ENCODE measurements at regions not wholly inside any gene's neighbourhood (a gene's known extent, or its start where the extent isn't known, plus 50 kb on each side); places are given as distances from the start of the nearest gene placed in this dataset.

DNA sequence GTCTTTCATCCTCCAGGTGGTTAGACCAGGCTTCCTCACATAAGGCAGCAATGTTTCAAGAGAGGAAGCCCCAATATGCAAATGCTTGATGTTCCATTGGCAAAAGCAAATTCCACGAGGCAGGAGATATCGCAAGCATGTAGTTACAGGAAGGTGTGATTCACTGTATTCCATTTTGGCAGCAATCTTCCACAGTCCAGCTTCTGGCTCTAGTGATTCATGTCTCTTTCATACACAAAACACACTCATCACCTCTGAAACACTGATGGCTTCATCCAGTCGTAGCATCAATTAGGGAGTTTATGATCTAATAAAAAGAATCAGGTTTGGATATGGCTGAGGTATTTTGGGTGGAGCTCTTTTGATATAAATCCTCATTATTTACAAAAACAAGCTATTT, 552.2 kb upstream of the RIOK2 start (continued):
- no peak for TF ChIP-seq BACH2 (CRISPR knock-in tag; IDR thresholded peaks at IDR 0.05; ENCODE audit: borderline replicate concordance)
- no peak for TF ChIP-seq ARNTL (CRISPR knock-in tag; IDR thresholded peaks at IDR 0.05; ENCODE audit: borderline replicate concordance, low read depth)
- no peak for TF ChIP-seq OSR1 (CRISPR knock-in tag; IDR thresholded peaks at IDR 0.05)
- TF ChIP-seq GLIS3 (CRISPR knock-in tag; IDR thresholded peaks at IDR 0.05): no peak
- no peak for TF ChIP-seq ZFP3 (CRISPR knock-in tag; IDR thresholded peaks at IDR 0.05)
- no peak for TF ChIP-seq CSDC2 (CRISPR knock-in tag; IDR thresholded peaks at IDR 0.05)
- TF ChIP-seq, protein P1, sequence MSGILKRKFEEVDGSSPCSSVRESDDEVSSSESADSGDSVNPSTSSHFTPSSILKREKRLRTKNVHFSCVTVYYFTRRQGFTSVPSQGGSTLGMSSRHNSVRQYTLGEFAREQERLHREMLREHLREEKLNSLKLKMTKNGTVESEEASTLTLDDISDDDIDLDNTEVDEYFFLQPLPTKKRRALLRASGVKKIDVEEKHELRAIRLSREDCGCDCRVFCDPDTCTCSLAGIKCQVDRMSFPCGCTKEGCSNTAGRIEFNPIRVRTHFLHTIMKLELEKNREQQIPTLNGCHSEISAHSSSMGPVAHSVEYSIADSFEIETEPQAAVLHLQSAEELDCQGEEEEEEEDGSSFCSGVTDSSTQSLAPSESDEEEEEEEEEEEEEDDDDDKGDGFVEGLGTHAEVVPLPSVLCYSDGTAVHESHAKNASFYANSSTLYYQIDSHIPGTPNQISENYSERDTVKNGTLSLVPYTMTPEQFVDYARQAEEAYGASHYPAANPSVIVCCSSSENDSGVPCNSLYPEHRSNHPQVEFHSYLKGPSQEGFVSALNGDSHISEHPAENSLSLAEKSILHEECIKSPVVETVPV (CRISPR knock-in tag; IDR thresholded peaks at IDR 0.05): no peak
- TF ChIP-seq ZNF8 (CRISPR knock-in tag; IDR thresholded peaks at IDR 0.05): no peak
- TF ChIP-seq PPARA (CRISPR knock-in tag; IDR thresholded peaks at IDR 0.05; ENCODE audit: borderline replicate concordance): no peak
- TF ChIP-seq, protein P2, sequence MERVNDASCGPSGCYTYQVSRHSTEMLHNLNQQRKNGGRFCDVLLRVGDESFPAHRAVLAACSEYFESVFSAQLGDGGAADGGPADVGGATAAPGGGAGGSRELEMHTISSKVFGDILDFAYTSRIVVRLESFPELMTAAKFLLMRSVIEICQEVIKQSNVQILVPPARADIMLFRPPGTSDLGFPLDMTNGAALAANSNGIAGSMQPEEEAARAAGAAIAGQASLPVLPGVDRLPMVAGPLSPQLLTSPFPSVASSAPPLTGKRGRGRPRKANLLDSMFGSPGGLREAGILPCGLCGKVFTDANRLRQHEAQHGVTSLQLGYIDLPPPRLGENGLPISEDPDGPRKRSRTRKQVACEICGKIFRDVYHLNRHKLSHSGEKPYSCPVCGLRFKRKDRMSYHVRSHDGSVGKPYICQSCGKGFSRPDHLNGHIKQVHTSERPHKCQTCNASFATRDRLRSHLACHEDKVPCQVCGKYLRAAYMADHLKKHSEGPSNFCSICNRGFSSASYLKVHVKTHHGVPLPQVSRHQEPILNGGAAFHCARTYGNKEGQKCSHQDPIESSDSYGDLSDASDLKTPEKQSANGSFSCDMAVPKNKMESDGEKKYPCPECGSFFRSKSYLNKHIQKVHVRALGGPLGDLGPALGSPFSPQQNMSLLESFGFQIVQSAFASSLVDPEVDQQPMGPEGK (CRISPR knock-in tag; IDR thresholded peaks at IDR 0.05; ENCODE audit: borderline replicate concordance): no peak

DNA sequence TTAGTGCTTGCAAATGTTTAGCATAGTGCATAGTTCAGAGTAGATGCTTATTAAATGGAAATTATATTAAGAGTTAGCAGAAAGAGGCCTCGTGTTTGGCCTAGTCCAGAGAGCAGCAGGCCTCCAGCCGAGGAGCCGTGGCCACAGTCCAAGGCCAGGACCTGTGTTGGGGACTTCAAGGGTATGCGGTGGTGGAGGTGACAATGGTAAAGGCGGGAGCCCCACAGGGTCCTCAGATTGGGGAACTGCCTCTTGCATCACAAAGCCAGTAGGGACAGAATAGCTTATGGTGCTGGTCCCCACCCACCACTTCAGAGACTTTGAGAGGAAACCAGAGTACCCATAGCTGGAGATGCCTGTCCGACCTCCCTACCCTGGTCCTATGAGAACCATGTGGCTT, 554.6 kb upstream of the RIOK2 start:
- no peak for ATAC-seq
- TF ChIP-seq ISL1 (CRISPR knock-in tag; IDR thresholded peaks at IDR 0.05) (no peak), CSDC2 (CRISPR knock-in tag; IDR thresholded peaks at IDR 0.05) (no peak), TOX (CRISPR knock-in tag; IDR thresholded peaks at IDR 0.05; ENCODE audit: borderline replicate concordance) (no peak), ZNF8 (CRISPR knock-in tag; IDR thresholded peaks at IDR 0.05) (no peak), ZNF565 (CRISPR knock-in tag; conservative IDR thresholded peaks at IDR 0.05; ENCODE audit: low read depth) (no peak), SNAI2 (CRISPR knock-in tag; IDR thresholded peaks at IDR 0.05) (no peak), TCF4 (CRISPR knock-in tag; IDR thresholded peaks at IDR 0.05; ENCODE audit: borderline replicate concordance) (no peak), ESRRG (CRISPR knock-in tag; IDR thresholded peaks at IDR 0.05) (no peak), OSR1 (CRISPR knock-in tag; IDR thresholded peaks at IDR 0.05) (no peak)
- TF ChIP-seq, protein P1 (CRISPR knock-in tag; IDR thresholded peaks at IDR 0.05): no peak
- TF ChIP-seq, protein P3, sequence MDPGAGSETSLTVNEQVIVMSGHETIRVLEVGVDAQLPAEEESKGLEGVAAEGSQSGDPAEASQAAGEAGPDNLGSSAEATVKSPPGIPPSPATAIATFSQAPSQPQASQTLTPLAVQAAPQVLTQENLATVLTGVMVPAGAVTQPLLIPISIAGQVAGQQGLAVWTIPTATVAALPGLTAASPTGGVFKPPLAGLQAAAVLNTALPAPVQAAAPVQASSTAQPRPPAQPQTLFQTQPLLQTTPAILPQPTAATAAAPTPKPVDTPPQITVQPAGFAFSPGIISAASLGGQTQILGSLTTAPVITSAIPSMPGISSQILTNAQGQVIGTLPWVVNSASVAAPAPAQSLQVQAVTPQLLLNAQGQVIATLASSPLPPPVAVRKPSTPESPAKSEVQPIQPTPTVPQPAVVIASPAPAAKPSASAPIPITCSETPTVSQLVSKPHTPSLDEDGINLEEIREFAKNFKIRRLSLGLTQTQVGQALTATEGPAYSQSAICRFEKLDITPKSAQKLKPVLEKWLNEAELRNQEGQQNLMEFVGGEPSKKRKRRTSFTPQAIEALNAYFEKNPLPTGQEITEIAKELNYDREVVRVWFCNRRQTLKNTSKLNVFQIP (CRISPR knock-in tag; IDR thresholded peaks at IDR 0.05; ENCODE audit: borderline replicate concordance, low read depth): no peak
- TF ChIP-seq, protein P4, sequence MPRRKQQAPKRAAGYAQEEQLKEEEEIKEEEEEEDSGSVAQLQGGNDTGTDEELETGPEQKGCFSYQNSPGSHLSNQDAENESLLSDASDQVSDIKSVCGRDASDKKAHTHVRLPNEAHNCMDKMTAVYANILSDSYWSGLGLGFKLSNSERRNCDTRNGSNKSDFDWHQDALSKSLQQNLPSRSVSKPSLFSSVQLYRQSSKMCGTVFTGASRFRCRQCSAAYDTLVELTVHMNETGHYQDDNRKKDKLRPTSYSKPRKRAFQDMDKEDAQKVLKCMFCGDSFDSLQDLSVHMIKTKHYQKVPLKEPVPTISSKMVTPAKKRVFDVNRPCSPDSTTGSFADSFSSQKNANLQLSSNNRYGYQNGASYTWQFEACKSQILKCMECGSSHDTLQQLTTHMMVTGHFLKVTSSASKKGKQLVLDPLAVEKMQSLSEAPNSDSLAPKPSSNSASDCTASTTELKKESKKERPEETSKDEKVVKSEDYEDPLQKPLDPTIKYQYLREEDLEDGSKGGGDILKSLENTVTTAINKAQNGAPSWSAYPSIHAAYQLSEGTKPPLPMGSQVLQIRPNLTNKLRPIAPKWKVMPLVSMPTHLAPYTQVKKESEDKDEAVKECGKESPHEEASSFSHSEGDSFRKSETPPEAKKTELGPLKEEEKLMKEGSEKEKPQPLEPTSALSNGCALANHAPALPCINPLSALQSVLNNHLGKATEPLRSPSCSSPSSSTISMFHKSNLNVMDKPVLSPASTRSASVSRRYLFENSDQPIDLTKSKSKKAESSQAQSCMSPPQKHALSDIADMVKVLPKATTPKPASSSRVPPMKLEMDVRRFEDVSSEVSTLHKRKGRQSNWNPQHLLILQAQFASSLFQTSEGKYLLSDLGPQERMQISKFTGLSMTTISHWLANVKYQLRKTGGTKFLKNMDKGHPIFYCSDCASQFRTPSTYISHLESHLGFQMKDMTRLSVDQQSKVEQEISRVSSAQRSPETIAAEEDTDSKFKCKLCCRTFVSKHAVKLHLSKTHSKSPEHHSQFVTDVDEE (CRISPR knock-in tag; IDR thresholded peaks at IDR 0.05): no peak
- TF ChIP-seq, protein P2 (CRISPR knock-in tag; IDR thresholded peaks at IDR 0.05; ENCODE audit: borderline replicate concordance): no peak

DNA sequence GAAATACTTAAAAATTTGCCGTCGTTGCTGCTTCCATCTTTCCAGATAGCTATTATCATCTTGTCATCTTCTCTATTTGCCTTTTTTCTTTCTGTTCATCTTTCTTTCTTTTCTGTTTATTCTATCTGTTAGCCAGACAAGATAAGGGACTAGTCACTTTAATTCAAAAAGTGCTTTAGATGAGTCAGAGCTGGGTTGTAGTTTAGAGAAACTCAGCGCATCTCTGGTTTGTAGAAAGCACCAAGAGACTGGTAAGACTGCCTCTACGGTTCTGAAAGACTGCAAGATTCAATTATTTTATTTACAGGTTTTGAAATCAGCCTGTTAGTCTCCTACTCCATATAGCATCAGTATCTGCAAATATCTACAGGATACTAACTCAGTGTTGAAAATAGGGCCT, 562.8 kb upstream of the RIOK2 start:
- ATAC-seq: no peak
- TF ChIP-seq, protein P4 (CRISPR knock-in tag; IDR thresholded peaks at IDR 0.05): no peak
- TF ChIP-seq ISL1 (CRISPR knock-in tag; IDR thresholded peaks at IDR 0.05): 0 out of 2 replicates have a peak, but pooled peaks have one; percentile 10
